GM04504 (cell line): ENCODE measurements at regions not wholly inside any gene's neighbourhood (a gene's known extent, or its start where the extent isn't known, plus 50 kb on each side); places are given as distances from the start of the nearest gene placed in this dataset.

ENCODE experiments used
- DNase-seq: peaks from one replicate; pipeline ENCODE4 v3.0.0-alpha.2; 2012; ENCODE audit warnings: low read depth

- DNase-seq: peak; percentile 84
Measured at GRCh38 chr16:86664522-86665318, 86.4 kb downstream of the FOXL1 start.

GRCh38 chr16:86665319-86665675 is 86.9 kb downstream of the FOXL1 start:
- DNase-seq: peak; percentile 72

GRCh38 chr16:86665929-86666328 is 87.6 kb downstream of the FOXL1 start:
- DNase-seq: no peak

- no peak for DNase-seq
Measured at GRCh38 chr16:86667035-86667434, 88.7 kb downstream of the FOXL1 start.

GRCh38 chr16:86668136-86668910 is 90.0 kb downstream of the FOXL1 start:
- DNase-seq: peak; percentile 42

GRCh38 chr16:86669285-86669805 is 91.0 kb downstream of the FOXL1 start:
- no peak for DNase-seq

- no peak for DNase-seq
Measured at GRCh38 chr16:86669937-86670749, 91.8 kb downstream of the FOXL1 start.

- no peak for DNase-seq
Measured at GRCh38 chr16:86670750-86671234, 92.4 kb downstream of the FOXL1 start.

- DNase-seq: peak; percentile 35
Measured at GRCh38 chr16:86671486-86672178, 93.3 kb downstream of the FOXL1 start.

- DNase-seq: no peak
Measured at GRCh38 chr16:86672179-86672863, 94.0 kb downstream of the FOXL1 start.

- no peak for DNase-seq
Measured at GRCh38 chr16:86673090-86673955, 95.0 kb downstream of the FOXL1 start.

- DNase-seq: no peak
Measured at GRCh38 chr16:86673956-86674453, 95.7 kb downstream of the FOXL1 start.

GRCh38 chr16:86676254-86676670 is 97.9 kb downstream of the FOXL1 start:
- peak; percentile 49 for DNase-seq

- DNase-seq: no peak
Measured at GRCh38 chr16:86679490-86679889, 101.1 kb downstream of the FOXL1 start.

- peak; percentile 75 for DNase-seq
Measured at GRCh38 chr16:86680162-86680561, 101.8 kb downstream of the FOXL1 start.

GRCh38 chr16:86680661-86681030 is 102.3 kb downstream of the FOXL1 start:
- no peak for DNase-seq

GRCh38 chr16:86681031-86681756 is 102.8 kb downstream of the FOXL1 start:
- no peak for DNase-seq

- DNase-seq: no peak
Measured at GRCh38 chr16:86681757-86682106, 103.4 kb downstream of the FOXL1 start.

GRCh38 chr16:86682219-86682904 is 104.0 kb downstream of the FOXL1 start:
- no peak for DNase-seq
